ENCODE measurements at regions not wholly inside any gene's neighbourhood (a gene's known extent, or its start where the extent isn't known, plus 50 kb on each side); places are given as distances from the start of the nearest gene placed in this dataset.
A peak's percentile ranks its signal among the peaks of the same experiment; 100 is the strongest.
"Not testable (repeated sequence)": the region's sequence is repeated elsewhere in the genome, so short reads cannot be mapped to it uniquely, and the experiment has no call there.

DNA sequence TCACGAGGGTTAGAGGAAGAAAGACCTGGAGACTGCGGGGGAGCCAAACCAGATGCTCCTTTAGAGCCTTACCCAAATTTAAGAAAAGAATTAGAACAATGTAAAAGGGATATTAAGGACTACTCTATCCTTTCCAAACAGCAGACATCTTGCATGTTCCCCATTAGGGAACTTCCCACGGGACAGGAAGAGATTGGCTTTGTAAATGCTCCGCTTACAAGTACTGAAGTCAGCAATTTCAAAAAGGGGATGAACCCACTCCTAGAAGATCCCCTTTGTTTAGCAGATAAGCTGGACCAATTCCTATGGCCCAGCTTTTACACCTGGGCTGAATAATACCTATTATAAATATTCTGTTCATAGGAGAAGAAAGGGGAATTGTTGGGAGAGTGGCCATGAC lies 74.2 kb downstream of the APOBEC1 start:
- no peak for DNase-seq (ENCODE audit: low spot score)

DNA sequence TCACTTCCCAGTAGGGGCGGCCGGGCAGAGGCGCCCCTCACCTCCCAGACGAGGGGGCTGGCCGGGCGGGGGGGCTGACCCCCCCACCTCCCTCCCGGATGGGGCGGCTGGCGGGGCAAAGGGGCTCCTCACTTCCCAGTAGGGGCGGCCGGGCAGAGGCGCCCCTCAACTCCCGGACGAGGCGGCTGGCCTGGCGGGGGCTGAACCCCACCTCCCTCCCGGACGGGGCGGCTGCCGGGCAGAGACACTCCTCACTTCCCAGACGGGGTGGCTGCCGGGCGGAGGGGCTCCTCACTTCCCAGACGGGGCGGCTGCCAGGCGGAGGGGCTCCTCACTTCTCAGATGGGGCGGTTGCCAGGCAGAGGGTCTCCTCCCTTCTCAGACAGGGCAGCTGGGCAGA lies 75.6 kb downstream of the APOBEC1 start:
- not testable (repeated sequence) for DNase-seq (ENCODE audit: low spot score)

DNA sequence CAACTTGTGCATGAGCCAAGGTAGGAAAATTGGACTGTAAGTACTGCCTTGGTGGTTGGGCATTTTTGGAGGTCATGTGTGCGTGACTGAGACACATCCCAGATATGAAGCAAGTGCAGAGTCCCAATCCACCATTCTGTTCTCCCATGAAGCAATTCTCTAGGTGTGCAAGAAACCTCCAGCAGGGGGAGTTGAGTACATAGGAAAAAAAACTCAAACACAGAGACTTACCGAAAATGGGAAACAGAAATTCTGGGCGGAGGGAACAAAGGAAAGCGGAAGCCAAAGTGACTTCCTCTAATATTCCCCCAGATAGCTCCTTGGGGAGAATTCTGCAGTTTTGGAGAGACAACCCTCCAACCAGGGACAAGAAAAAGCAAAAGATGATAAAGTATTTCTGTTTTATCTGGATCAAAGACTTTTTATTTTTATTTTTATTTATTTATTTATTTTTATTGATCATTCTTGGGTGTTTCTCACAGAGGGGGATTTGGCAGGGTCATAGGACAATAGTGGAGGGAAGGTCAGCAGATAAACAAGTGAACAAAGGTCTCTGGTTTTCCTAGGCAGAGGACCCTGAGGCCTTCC lies 76.9 kb downstream of the APOBEC1 start:
- DNase-seq (ENCODE audit: low spot score): peak; percentile 23

DNA sequence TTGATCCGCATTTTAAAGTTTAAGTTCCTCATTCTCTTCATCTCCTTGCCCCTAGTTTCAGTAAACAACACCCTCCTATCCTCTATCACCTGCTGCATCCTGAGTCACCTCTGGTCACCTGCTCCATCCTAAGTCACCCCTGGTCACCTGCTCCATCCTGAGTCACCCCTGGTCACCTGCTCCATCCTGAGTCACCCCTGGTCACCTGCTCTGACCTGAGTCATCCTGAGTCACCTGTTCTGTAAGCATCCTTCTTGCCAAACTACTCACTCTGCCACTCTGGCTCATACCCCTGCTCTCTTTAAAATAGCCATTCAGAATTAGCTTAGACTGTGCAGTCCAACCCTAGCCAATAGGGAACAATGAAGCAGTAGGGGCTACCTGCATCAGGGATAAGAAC lies 80.6 kb upstream of the CD163 start:
- DNase-seq (ENCODE audit: low spot score): not testable (repeated sequence)

DNA sequence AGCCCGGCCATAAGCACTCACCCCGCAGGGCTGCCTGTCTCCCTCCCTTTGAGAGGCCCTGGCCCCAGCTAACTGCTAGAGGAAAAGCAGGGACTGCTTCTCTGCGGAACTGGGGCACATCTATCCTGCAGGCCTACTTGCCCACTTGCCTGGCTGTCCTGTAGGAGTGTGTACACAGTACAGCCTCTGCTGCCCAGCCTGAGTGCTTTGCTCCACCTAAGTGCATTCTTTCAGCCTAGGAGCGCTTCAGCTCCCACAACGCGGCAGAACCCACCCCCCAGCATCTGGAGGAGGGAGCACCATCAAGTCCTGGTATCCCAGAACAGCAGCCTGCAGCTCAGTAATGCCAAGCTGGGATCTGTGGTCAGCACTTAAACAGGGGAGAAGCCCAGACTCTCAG lies 79.9 kb upstream of the CD163 start:
- no peak for DNase-seq (ENCODE audit: low spot score)

DNA sequence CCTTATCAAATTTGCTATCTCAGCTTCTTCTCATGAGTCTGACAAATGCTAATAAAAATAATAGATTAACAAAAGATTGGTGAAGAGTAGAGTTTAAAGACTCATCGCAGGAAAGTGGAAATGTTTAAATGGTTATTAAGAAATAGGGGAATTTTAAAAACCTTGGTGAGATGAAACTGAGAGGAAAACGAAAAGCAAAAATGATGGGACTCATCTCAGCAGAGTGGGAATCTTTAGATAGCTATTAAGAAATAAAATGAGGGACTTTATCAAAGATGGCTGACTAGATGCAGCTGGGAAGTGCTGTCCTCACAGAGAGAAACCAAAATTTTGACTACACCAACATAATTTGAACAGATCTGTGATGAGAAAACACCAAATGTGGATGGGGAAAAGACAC lies 79.2 kb upstream of the CD163 start:
- DNase-seq (ENCODE audit: low spot score): no peak

DNA sequence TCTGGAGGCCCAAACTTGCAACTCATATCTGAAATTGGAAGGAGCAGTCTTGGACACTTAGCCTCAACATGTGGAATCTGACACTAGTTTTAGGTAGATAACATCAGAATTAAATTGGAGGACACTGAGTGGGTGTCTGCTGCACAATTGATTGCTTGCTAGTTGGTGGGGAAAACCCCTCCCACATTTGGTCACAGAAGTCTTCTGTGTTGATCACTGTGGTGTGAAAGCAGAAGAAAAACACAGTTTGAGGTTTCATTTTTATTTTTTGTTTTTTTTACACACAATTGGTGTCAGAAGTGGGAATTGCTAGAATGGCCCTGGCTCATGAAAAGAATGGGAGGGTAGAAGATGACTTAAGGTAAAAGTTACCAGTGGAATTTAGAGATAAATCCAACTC lies 78.0 kb upstream of the CD163 start:
- no peak for DNase-seq (ENCODE audit: low spot score)

DNA sequence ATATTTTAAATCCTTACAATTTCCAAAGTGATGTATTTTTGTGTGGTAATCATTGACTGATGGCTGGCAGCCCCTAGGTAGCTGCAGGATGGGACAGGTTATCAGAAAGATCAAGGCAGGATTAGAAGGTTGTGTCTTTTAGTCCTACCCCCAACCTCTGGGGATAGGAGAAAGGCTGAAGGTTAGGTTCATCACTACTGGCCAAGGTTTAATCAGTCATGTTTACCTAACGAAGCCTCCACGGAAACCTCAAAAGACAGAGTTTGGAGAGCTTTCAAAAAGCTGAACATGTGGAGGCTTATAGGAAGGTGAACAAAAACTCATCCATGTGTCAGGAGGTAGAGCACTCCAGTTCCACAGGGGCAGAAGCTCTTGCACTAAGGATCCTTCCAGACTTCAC lies 77.5 kb upstream of the CD163 start:
- no peak for DNase-seq (ENCODE audit: low spot score)

DNA sequence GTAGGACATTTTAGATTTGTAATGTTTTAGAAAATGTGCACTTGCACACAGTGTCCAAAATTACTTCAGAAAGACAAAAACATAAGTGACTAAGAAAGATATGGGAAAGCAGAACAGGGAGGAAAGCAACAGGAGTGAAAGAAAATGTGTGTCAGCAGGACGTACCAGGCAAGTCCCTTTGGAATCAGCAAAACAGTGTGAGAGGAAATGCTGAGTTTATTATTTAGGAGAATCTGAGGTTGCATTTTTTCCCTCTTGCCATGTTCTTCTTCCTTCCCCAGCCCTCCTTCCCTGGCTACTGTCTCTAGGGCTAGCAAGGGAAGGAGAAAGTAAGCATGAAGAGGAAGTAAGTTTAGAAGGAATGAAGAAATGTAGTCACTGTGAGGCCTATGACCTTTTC lies 67.7 kb upstream of the CD163 start:
- DNase-seq (ENCODE audit: low spot score): no peak

DNA sequence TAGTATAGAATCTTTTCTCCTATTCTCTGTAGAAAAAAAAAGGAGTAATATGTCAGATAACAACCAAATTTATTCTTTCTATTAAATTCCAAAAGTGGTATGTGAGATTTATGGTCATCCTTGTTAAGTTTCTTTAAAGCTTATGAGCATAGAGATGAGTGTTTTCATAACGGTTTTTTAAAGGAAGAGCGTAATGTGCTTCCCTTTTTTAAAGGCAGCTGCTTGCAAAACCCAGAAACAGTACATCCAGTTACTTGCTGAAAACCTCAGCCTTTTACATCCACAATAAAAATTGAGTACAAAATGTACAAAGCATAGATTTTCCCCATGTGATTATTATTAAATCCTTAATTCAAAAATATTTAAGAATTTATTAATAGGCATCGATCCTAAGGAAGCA lies 53.6 kb upstream of the CD163 start:
- no peak for DNase-seq (ENCODE audit: low spot score)

DNA sequence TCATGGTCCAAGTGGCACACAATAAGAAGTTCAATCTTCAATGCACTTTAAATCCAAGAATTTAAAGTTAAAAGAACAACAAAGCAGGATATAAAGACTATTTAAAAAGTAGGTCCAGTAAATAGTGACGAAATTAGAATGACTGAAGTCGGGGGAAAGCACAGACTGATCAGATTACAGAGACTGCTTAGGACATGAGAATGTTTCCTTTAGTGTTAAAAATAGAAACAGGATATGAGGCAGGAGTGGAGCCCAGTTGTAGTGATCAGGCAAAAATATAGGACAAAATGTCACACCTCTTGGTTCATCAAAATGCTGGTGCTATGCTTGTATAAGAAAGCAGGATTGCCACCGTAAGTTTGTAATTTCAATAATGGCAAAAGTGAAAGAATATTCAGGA lies 52.2 kb upstream of the CD163 start:
- no peak for DNase-seq (ENCODE audit: low spot score)

DNA sequence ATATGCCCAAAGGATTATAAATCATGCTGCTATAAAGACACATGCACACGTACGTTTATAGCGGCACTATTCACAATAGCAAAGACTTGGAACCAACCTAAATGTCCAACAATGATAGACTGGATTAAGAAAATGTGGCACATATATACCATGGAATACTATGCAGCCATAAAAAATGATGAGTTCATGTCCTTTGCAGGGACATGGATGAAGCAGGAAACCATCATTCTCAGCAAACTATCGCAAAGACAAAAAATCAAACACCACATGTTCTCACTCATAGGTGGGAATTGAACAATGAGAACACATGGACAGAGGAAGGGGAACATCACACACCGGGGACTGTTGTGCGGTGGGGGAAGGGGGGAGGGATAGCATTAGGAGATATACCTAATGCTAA lies 51.3 kb upstream of the CD163 start:
- DNase-seq (ENCODE audit: low spot score): not testable (repeated sequence)

Data from SK-N-DZ (cell line).